H9 (cell line): ENCODE measurements at regions not wholly inside any gene's neighbourhood (a gene's known extent, or its start where the extent isn't known, plus 50 kb on each side); places are given as distances from the start of the nearest gene placed in this dataset.

Experiments
- DNase-seq: peaks from one replicate; pipeline ENCODE4 v3.0.0-alpha.2; 2017
- H2AFZ ChIP-seq: one replicate; pipeline ENCODE4 v1.6.1; 2013; ENCODE audit warnings: mild to moderate bottlenecking, low read length, control low read depth, moderate library complexity
- H2AK5ac ChIP-seq: 2 replicates; pipeline ENCODE4 v1.6.1; 2013; ENCODE audit warnings: low read length, control low read depth, mixed read lengths; ENCODE audit not compliant: insufficient read length
- H2BK120ac ChIP-seq: one replicate; pipeline ENCODE4 v1.6.1; 2013; ENCODE audit warnings: low read depth, mild to moderate bottlenecking, low read length, control low read depth, inconsistent platforms; ENCODE audit not compliant: poor library complexity, severe bottlenecking
- H2BK12ac ChIP-seq: 2 replicates; pipeline ENCODE4 v1.6.1; 2013; ENCODE audit warnings: low read length, control low read depth, mixed read lengths, low read depth; ENCODE audit not compliant: insufficient read length
- H2BK15ac ChIP-seq: 2 replicates; pipeline ENCODE4 v1.6.1; 2013; ENCODE audit warnings: low read depth, low read length, control low read depth
- H2BK20ac ChIP-seq: one replicate; pipeline ENCODE4 v1.6.1; 2013; ENCODE audit warnings: low read depth, mild to moderate bottlenecking, low read length, control low read depth, inconsistent platforms; ENCODE audit not compliant: poor library complexity, severe bottlenecking
- H2BK5ac ChIP-seq: 2 replicates; pipeline ENCODE4 v1.6.1; 2013; ENCODE audit warnings: low read length, control low read depth, mixed read lengths; ENCODE audit not compliant: insufficient read length
- H3K14ac ChIP-seq: 2 replicates; pipeline ENCODE4 v1.6.1; 2013; ENCODE audit warnings: low read length, control low read depth; ENCODE audit not compliant: insufficient read depth
- H3K18ac ChIP-seq: 2 replicates; pipeline ENCODE4 v1.6.1; 2013; ENCODE audit warnings: low read depth, mild to moderate bottlenecking, mixed read lengths, low read length, control low read depth; ENCODE audit not compliant: insufficient read length
- H3K23ac ChIP-seq: 2 replicates; pipeline ENCODE4 v1.6.1; 2013; ENCODE audit warnings: low read length, control low read depth, mixed read lengths, low read depth; ENCODE audit not compliant: insufficient read length
- H3K23me2 ChIP-seq: 2 replicates; pipeline ENCODE4 v1.6.1; 2013; ENCODE audit warnings: low read depth, mild to moderate bottlenecking, mixed read lengths, low read length, control low read depth; ENCODE audit not compliant: insufficient read length, poor library complexity, severe bottlenecking
- H3K27ac ChIP-seq: 2 replicates; pipeline ENCODE4 v1.5.1; 2013; ENCODE audit warnings: low read length, control low read depth, mixed read lengths, low read depth; ENCODE audit not compliant: insufficient read length
- H3K27me3 ChIP-seq: 2 replicates; pipeline ENCODE4 v1.6.1; 2013; ENCODE audit warnings: low read length, control low read depth, inconsistent platforms; ENCODE audit not compliant: insufficient read depth
- H3K4ac ChIP-seq: 2 replicates; pipeline ENCODE4 v1.6.1; 2013; ENCODE audit warnings: low read depth, mild to moderate bottlenecking, control low read depth, inconsistent platforms, low read length, moderate library complexity
- H3K4me1 ChIP-seq: 2 replicates; pipeline ENCODE4 v1.6.1; 2013; ENCODE audit warnings: low read length, control low read depth, inconsistent platforms; ENCODE audit not compliant: insufficient read depth
- H3K4me2 ChIP-seq: 2 replicates; pipeline ENCODE4 v1.6.1; 2013; ENCODE audit warnings: low read length, control low read depth, mixed read lengths; ENCODE audit not compliant: insufficient read length, insufficient read depth
- H3K56ac ChIP-seq: 2 replicates; pipeline ENCODE4 v1.6.1; 2013; ENCODE audit warnings: low read depth, mild to moderate bottlenecking, mixed read lengths, low read length, control low read depth; ENCODE audit not compliant: insufficient read length
- H3K79me1 ChIP-seq: 2 replicates; pipeline ENCODE4 v1.6.1; 2013; ENCODE audit warnings: low read depth, mild to moderate bottlenecking, moderate library complexity, low read length, control low read depth, inconsistent platforms; ENCODE audit not compliant: insufficient read depth, poor library complexity, severe bottlenecking
- H3K79me2 ChIP-seq: 2 replicates; pipeline ENCODE4 v1.6.1; 2013; ENCODE audit warnings: low read length, control low read depth, inconsistent platforms; ENCODE audit not compliant: insufficient read depth
- H3K9ac ChIP-seq: 2 replicates; pipeline ENCODE4 v1.6.1; 2013; ENCODE audit warnings: low read length, control low read depth, mixed read lengths; ENCODE audit not compliant: insufficient read length; ENCODE audit errors: extremely low read depth
- H3K9me3 ChIP-seq: one replicate; pipeline ENCODE4 v1.6.1; 2013; ENCODE audit warnings: low read depth, low read length, inconsistent platforms; ENCODE audit not compliant: control insufficient read depth
- H3T11ph ChIP-seq: one replicate; pipeline ENCODE4 v1.6.1; 2013; ENCODE audit warnings: mild to moderate bottlenecking, low read length, control low read depth, inconsistent platforms
- H4K20me1 ChIP-seq: one replicate; pipeline ENCODE4 v1.6.1; 2013; ENCODE audit not compliant: control insufficient read depth, insufficient read length, insufficient read depth
- H4K5ac ChIP-seq: 2 replicates; pipeline ENCODE4 v1.6.1; 2013; ENCODE audit warnings: low read depth, mild to moderate bottlenecking, mixed read lengths, low read length, control low read depth; ENCODE audit not compliant: insufficient read length
- H4K8ac ChIP-seq: replicated peaks from 2 replicates; pipeline ENCODE4 v1.6.1; 2013; ENCODE audit warnings: low read length, control low read depth, mixed read lengths, low read depth; ENCODE audit not compliant: insufficient read length
- H4K91ac ChIP-seq: 2 replicates; pipeline ENCODE4 v1.6.1; 2013; ENCODE audit warnings: low read depth, mild to moderate bottlenecking, moderate library complexity, mixed read lengths, low read length, control low read depth; ENCODE audit not compliant: insufficient read length
- H3K27ac Mint-ChIP-seq, 3 experiments: 2 replicates in 2 of 3; 3 replicates in 1 of 3; pipeline ENCODE4 v1.8.0; 2020 to 2021; ENCODE audit warnings: mixed read lengths in 3 of 3, mild to moderate bottlenecking in 1 of 3, moderate library complexity in 1 of 3
- H3K27me3 Mint-ChIP-seq: 2 replicates; pipeline ENCODE4 v1.8.0; 2021; ENCODE audit warnings: low read depth, mild to moderate bottlenecking, moderate library complexity, mixed read lengths
- H3K36me3 Mint-ChIP-seq, 3 experiments: 2 replicates in 2 of 3; 3 replicates in 1 of 3; pipeline ENCODE4 v1.8.0; 2020 to 2021; ENCODE audit warnings: low read depth in 3 of 3, mixed read lengths in 3 of 3; ENCODE audit not compliant: insufficient read depth in 1 of 3
- H3K4me1 Mint-ChIP-seq, 2 experiments: 2 replicates each; pipeline ENCODE4 v1.8.0; 2020; ENCODE audit warnings: mixed read lengths in 2 of 2
- H3K4me3 Mint-ChIP-seq, 2 experiments: 2 replicates in 1 of 2; 3 replicates in 1 of 2; pipeline ENCODE4 v1.8.0; 2020 to 2021; ENCODE audit warnings: mild to moderate bottlenecking in 2 of 2, mixed read lengths in 2 of 2, moderate library complexity in 1 of 2
- H3K9me3 Mint-ChIP-seq, 2 experiments: 2 replicates in 1 of 2; 3 replicates in 1 of 2; pipeline ENCODE4 v1.8.0; 2020; ENCODE audit warnings: mild to moderate bottlenecking in 2 of 2, mixed read lengths in 2 of 2, moderate library complexity in 1 of 2
- CTCF ChIP-seq: fragments of 200-600 bp; sonication (generic); conservative IDR thresholded peaks from 3 replicates; pipeline ENCODE4 v1.8.0; 2021; ENCODE audit warnings: antibody characterized with exemption, mild to moderate bottlenecking
- WGBS: extraction: QIAGEN DNeasy Blood & Tissue Kit; methylation state at CpG from one replicate; pipeline ENCODE4 v1.1.7; 2013; ENCODE audit warnings: missing lambda C conversion rate, low lambda C conversion rate, mixed read lengths; ENCODE audit not compliant: insufficient read length; ENCODE audit errors: extremely low coverage; 5-methylcytosine and 5-hydroxymethylcytosine counted together

DNA sequence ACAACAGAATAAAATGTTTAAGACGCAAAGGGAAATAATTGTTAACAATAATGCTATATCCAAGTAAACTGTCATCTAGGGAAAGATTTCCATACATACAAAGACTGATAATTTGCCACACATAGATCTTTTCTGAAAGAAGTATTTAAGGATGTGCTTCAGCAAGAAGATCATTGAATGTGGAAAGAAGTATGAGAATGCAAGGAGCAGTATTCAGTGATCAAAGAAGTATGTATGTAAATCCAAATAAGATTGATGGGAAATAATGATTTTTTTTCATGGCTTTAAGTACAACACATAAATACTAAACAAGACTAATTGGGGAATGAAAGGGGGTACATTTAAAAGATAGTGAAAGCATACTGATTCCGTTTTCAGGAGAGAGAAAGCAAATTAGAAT lies 410.4 kb upstream of the HS6ST1 start:
- no peak overlapping the region for H3K4ac ChIP-seq
- H2BK20ac ChIP-seq, result no peak overlapping the region
- no peak overlapping the region for H3K14ac ChIP-seq
- no peaks in the 10 kb centered on the region for H4K20me1 ChIP-seq
- no peaks in the 10 kb centered on the region for H3K27me3 ChIP-seq
- H3K4me2 ChIP-seq, result no peak overlapping the region
- DNase-seq, result no peak
- no peak overlapping the region for H2BK5ac ChIP-seq
- H2AK5ac ChIP-seq, result no peak overlapping the region
- H3K36me3 Mint-ChIP-seq, result peaks cover 0 to 9% (median 2%) of the 10 kb centered on the region in 3 experiments; a peak in 5 of 7 replicates
- H3K9me3 Mint-ChIP-seq, result peaks cover 3 to 4% of the 10 kb centered on the region in 2 experiments; a peak in 1 of 5 replicates
- no peak overlapping the region for H4K91ac ChIP-seq
- no peaks in the 10 kb centered on the region for H3K27me3 Mint-ChIP-seq
- H4K8ac ChIP-seq, result no peak overlapping the region
- no peaks in the 10 kb centered on the region for H3K23me2 ChIP-seq
- no peak for TF ChIP-seq CTCF
- no peak overlapping the region for H4K5ac ChIP-seq
- H3K56ac ChIP-seq, result no peak overlapping the region
- no peak overlapping the region for H3K18ac ChIP-seq
- H3K4me1 ChIP-seq, result no peaks in the 10 kb centered on the region
- H2AFZ ChIP-seq, result no peak overlapping the region
- WGBS, result no CpG with 5 or more reads among the region's 2 CpGs
- no peak overlapping the region for H3K4me3 Mint-ChIP-seq
- no peak overlapping the region for H2BK120ac ChIP-seq
- no peak overlapping the region for H3K27ac ChIP-seq
- H3K79me1 ChIP-seq, result no peaks in the 10 kb centered on the region
- H2BK15ac ChIP-seq, result no peak overlapping the region
- no peak overlapping the region for H3K9ac ChIP-seq
- H3K27ac Mint-ChIP-seq, result no peak overlapping the region
- H3K79me2 ChIP-seq, result no peaks in the 10 kb centered on the region
- no peak overlapping the region for H3K23ac ChIP-seq
- H3K9me3 ChIP-seq, result no peaks in the 10 kb centered on the region
- H3K4me1 Mint-ChIP-seq, result peaks cover 5 to 11% of the 10 kb centered on the region in 2 experiments; a peak in 3 of 4 replicates
- H2BK12ac ChIP-seq, result no peak overlapping the region
- H3T11ph ChIP-seq, result no peak overlapping the region
